HEK293 (cell line): ENCODE measurements at regions not wholly inside any gene's neighbourhood (a gene's known extent, or its start where the extent isn't known, plus 50 kb on each side); places are given as distances from the start of the nearest gene placed in this dataset.

ENCODE experiments used
- KLF16 ChIP-seq: fragments of 450-650 bp; formaldehyde crosslinking; IDR thresholded peaks from 2 replicates; pipeline ENCODE4 v1.5.1; 2017; ENCODE audit warnings: missing biosample characterization, missing genetic modification characterization
- SP2 ChIP-seq: fragments of 450-650 bp; formaldehyde crosslinking; IDR thresholded peaks from 2 replicates; pipeline ENCODE4 v1.5.1; 2016; ENCODE audit warnings: missing biosample characterization, missing genetic modification characterization
- ZNF18 ChIP-seq: fragments of 450-650 bp; formaldehyde crosslinking; IDR thresholded peaks from 2 replicates; pipeline ENCODE4 v1.5.1; 2016; ENCODE audit warnings: missing biosample characterization, missing genetic modification characterization
- ZNF24 ChIP-seq: fragments of 450-650 bp; formaldehyde crosslinking; IDR thresholded peaks from 2 replicates; pipeline ENCODE4 v1.5.1; 2016; ENCODE audit warnings: missing biosample characterization, missing genetic modification characterization
- ZNF707 ChIP-seq: fragments of 450-650 bp; formaldehyde crosslinking; IDR thresholded peaks from 2 replicates; pipeline ENCODE4 v1.5.1; 2016; ENCODE audit warnings: missing biosample characterization, missing genetic modification characterization
- TF ChIP-seq, protein P1 (sequence below): fragments of 450-650 bp; formaldehyde crosslinking; IDR thresholded peaks from 2 replicates; pipeline ENCODE4 v1.5.1; 2016; ENCODE audit warnings: missing biosample characterization, missing genetic modification characterization
- TF ChIP-seq, protein P2 (sequence below): fragments of 450-650 bp; formaldehyde crosslinking; IDR thresholded peaks from 2 replicates; pipeline ENCODE4 v1.5.1; 2016; ENCODE audit warnings: missing biosample characterization, missing genetic modification characterization

- TF ChIP-seq, protein P1, sequence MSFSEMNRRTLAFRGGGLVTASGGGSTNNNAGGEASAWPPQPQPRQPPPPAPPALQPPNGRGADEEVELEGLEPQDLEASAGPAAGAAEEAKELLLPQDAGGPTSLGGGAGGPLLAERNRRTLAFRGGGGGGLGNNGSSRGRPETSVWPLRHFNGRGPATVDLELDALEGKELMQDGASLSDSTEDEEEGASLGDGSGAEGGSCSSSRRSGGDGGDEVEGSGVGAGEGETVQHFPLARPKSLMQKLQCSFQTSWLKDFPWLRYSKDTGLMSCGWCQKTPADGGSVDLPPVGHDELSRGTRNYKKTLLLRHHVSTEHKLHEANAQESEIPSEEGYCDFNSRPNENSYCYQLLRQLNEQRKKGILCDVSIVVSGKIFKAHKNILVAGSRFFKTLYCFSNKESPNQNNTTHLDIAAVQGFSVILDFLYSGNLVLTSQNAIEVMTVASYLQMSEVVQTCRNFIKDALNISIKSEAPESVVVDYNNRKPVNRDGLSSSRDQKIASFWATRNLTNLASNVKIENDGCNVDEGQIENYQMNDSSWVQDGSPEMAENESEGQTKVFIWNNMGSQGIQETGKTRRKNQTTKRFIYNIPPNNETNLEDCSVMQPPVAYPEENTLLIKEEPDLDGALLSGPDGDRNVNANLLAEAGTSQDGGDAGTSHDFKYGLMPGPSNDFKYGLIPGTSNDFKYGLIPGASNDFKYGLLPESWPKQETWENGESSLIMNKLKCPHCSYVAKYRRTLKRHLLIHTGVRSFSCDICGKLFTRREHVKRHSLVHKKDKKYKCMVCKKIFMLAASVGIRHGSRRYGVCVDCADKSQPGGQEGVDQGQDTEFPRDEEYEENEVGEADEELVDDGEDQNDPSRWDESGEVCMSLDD, result no peak
- TF ChIP-seq KLF16 (tag by site-specific recombination) (no peak), SP2 (tag by site-specific recombination) (no peak), ZNF18 (tag by site-specific recombination) (no peak), ZNF24 (no peak), ZNF707 (tag by site-specific recombination) (no peak)
- TF ChIP-seq, protein P2, sequence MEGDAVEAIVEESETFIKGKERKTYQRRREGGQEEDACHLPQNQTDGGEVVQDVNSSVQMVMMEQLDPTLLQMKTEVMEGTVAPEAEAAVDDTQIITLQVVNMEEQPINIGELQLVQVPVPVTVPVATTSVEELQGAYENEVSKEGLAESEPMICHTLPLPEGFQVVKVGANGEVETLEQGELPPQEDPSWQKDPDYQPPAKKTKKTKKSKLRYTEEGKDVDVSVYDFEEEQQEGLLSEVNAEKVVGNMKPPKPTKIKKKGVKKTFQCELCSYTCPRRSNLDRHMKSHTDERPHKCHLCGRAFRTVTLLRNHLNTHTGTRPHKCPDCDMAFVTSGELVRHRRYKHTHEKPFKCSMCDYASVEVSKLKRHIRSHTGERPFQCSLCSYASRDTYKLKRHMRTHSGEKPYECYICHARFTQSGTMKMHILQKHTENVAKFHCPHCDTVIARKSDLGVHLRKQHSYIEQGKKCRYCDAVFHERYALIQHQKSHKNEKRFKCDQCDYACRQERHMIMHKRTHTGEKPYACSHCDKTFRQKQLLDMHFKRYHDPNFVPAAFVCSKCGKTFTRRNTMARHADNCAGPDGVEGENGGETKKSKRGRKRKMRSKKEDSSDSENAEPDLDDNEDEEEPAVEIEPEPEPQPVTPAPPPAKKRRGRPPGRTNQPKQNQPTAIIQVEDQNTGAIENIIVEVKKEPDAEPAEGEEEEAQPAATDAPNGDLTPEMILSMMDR, result no peak
Measured at GRCh38 chr16:79998143-79998542, 397.6 kb upstream of the MAF start.
